SK-N-MC (cell line): ENCODE measurements at regions not wholly inside any gene's neighbourhood (a gene's known extent, or its start where the extent isn't known, plus 50 kb on each side); places are given as distances from the start of the nearest gene placed in this dataset.
A peak's percentile ranks its signal among the peaks of the same experiment; 100 is the strongest.

Experiments
- DNase-seq: peaks from one replicate; pipeline ENCODE4 v3.0.0-alpha.2; 2011; ENCODE audit warnings: low read depth, low spot score
- H3K27ac ChIP-seq: fragments of 200-600 bp; sonication (generic); 2 replicates; pipeline ENCODE4 v1.5.1; 2016; ENCODE audit warnings: mixed run types
- H3K36me3 ChIP-seq: fragments of 200-600 bp; sonication (generic); 2 replicates; pipeline ENCODE4 v1.6.1; 2017; ENCODE audit warnings: antibody characterized with exemption, low read length, mixed read lengths; ENCODE audit not compliant: insufficient read depth
- H3K4me3 ChIP-seq: fragments of 200-600 bp; sonication (generic); 2 replicates; pipeline ENCODE4 v1.5.1; 2016
- H3K9ac ChIP-seq: fragments of 200-600 bp; sonication (generic); 2 replicates; pipeline ENCODE4 v1.8.0; 2017; ENCODE audit warnings: mixed run types, mixed read lengths; ENCODE audit not compliant: insufficient read length
- H3K9me3 ChIP-seq: fragments of 200-600 bp; sonication (generic); 2 replicates; pipeline ENCODE4 v1.6.1; 2017; ENCODE audit warnings: low read depth, mild to moderate bottlenecking, antibody characterized with exemption, low read length, moderate library complexity, mixed read lengths
- EZH2 ChIP-seq: fragments of 200-600 bp; sonication (generic); IDR thresholded peaks from one replicate; pipeline ENCODE4 v1.6.1; 2017; ENCODE audit warnings: antibody characterized with exemption
- FOXP2 ChIP-seq: optimal IDR thresholded peaks from 2 replicates; pipeline ENCODE3; 2011; ENCODE audit warnings: mild to moderate bottlenecking, moderate library complexity; ENCODE audit not compliant: insufficient read depth; ENCODE audit errors: extremely low read length, control extremely low read depth
- POLR2AphosphoS5 ChIP-seq: IDR thresholded peaks from 2 replicates; pipeline ENCODE4 v1.6.1; 2012; ENCODE audit warnings: mild to moderate bottlenecking, low read depth, low read length, borderline replicate concordance

DNA sequence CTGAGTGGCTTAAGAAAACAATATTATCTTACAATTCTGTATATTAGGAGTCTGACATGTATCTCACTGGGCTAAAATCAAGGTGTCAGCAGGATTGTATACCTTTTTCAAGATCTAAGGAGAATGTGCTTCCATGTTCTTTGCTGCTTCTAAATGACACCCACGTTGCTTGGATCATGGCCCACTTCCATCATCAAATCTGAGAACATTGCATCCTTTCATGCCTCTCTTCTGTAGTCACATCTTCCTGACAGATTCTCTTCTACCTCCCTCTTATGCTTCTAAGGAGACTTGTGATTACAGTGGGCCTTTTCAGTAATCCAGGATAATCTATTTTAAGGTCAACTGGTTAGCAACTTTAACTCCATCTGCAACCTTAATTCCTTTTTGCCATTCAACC lies 499.4 kb downstream of the FAM181B start:
- no peak for DNase-seq
- no peak overlapping the region for H3K9ac ChIP-seq
- H3K9me3 ChIP-seq = no peaks in the 10 kb centered on the region
- no peak overlapping the region for H3K4me3 ChIP-seq
- TF ChIP-seq EZH2 = no peak
- TF ChIP-seq POLR2AphosphoS5 = no peak
- TF ChIP-seq FOXP2 = no peak
- H3K36me3 ChIP-seq = no peaks in the 10 kb centered on the region
- H3K27ac ChIP-seq = no peak overlapping the region

DNA sequence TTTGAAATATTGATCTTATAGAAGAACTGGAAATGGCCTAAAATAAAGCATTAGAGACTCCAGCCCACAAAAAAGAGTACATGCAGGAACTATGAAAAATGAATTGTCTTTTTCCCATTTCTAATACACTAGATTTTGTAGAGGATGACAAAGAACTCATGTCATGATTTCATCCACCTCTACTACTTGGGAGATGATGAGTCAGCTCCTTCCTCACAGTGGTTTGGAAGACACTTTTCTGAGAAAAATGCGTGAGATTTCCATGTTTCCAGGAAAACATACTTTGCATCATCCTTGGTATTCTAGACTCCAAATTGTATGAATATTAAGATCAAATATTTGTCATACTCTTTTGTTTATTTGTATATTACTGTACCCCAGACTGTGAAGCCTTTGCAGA lies 500.5 kb downstream of the FAM181B start:
- TF ChIP-seq POLR2AphosphoS5 (no peak), EZH2 (no peak), FOXP2 (no peak)
- DNase-seq = no peak
- Histone ChIP-seq H3K36me3 (no peaks in the 10 kb centered on the region), H3K27ac (no peak overlapping the region), H3K9me3 (no peaks in the 10 kb centered on the region), H3K4me3 (no peak overlapping the region), H3K9ac (no peak overlapping the region)

DNA sequence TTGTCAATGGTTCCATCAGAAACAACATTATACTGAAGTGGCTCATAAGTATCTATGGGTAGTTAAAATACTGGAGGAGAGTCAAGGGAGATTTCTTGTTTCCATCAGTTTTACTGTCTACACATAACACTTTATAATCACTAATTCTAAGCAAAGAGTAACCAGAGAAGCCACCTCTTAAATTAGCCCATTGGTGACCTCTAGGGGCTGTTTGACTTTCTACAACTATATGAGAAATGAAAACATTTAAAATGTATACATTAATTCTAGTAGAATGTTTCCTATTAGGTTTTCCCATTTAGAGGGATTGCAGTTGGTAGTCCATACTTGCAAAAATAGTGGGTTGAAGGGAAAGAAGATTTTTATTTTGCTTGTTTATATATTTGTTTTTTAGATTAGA lies 504.3 kb downstream of the FAM181B start:
- TF ChIP-seq FOXP2 (no peak), POLR2AphosphoS5 (no peak), EZH2 (no peak)
- Histone ChIP-seq H3K27ac (no peak overlapping the region), H3K36me3 (no peaks in the 10 kb centered on the region), H3K4me3 (no peak overlapping the region), H3K9me3 (no peaks in the 10 kb centered on the region), H3K9ac (no peak overlapping the region)
- peak; percentile 26 for DNase-seq

GRCh38 chr11:82225930-82226329 lies 507.7 kb downstream of the FAM181B start:
- no peak overlapping the region for H3K27ac ChIP-seq
- no peak for DNase-seq
- no peak overlapping the region for H3K4me3 ChIP-seq
- no peak for TF ChIP-seq FOXP2
- TF ChIP-seq EZH2 = no peak
- H3K36me3 ChIP-seq = no peaks in the 10 kb centered on the region
- no peak overlapping the region for H3K9ac ChIP-seq
- no peaks in the 10 kb centered on the region for H3K9me3 ChIP-seq

- H3K27ac ChIP-seq = no peak overlapping the region
- DNase-seq = no peak
- H3K36me3 ChIP-seq = no peaks in the 10 kb centered on the region
- no peak for TF ChIP-seq EZH2
- no peak for TF ChIP-seq FOXP2
- TF ChIP-seq POLR2AphosphoS5 = no peak
- H3K9me3 ChIP-seq = no peaks in the 10 kb centered on the region
- H3K9ac ChIP-seq = no peak overlapping the region
- H3K4me3 ChIP-seq = no peak overlapping the region
Observed at GRCh38 chr11:82225502-82225901, 508.2 kb downstream of the FAM181B start.

- Histone ChIP-seq H3K27ac (no peak overlapping the region), H3K36me3 (no peaks in the 10 kb centered on the region), H3K9ac (no peak overlapping the region), H3K9me3 (no peaks in the 10 kb centered on the region), H3K4me3 (no peak overlapping the region)
- no peak for DNase-seq
- TF ChIP-seq FOXP2 (no peak), POLR2AphosphoS5 (no peak), EZH2 (no peak)
Observed at GRCh38 chr11:82216927-82217570, 516.6 kb downstream of the FAM181B start.

DNA sequence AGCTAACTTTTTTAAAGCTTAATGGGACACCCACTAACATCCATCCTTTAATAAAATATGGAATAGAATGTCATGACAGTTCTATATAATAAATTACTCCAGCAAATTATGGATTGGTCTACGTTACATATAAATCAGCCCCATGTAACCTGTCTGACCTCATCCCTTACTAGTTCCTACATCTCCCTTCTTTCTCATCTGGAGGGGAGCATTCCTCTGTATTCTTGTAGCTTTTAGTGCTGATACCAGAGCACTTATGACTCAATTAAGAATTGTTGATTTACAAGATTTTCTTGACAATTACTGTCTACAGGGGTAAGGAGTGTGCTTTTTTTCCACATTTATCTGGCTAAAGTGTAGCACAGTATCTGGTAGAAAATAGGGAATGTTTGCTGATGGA lies 523.7 kb downstream of the FAM181B start:
- Histone ChIP-seq H3K27ac (no peak overlapping the region), H3K36me3 (no peaks in the 10 kb centered on the region), H3K4me3 (no peak overlapping the region), H3K9ac (no peak overlapping the region), H3K9me3 (no peaks in the 10 kb centered on the region)
- DNase-seq = no peak
- no peak for TF ChIP-seq EZH2
- TF ChIP-seq FOXP2 = no peak
- no peak for TF ChIP-seq POLR2AphosphoS5

DNA sequence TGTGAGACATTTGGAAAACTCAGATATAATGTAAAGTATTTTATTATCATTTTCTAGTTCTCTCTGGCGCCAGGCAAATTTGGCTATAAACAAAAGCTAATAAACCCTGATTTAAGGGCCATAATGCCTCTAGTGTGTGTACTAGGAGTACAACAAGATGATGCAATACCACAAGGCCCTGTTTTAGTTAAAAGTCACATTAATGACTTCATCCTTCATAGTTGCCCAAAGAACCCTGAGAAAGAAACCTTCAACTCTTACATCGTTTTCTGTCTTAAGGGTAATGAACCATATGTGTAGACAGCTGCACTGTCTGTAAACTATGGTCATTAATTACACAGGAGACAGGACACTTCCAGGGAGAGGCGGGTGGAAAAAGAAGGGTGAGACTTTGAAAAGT lies 538.4 kb downstream of the FAM181B start:
- no peak for DNase-seq
- Histone ChIP-seq H3K27ac (no peak overlapping the region), H3K9me3 (no peaks in the 10 kb centered on the region), H3K9ac (no peak overlapping the region), H3K4me3 (no peak overlapping the region), H3K36me3 (no peaks in the 10 kb centered on the region)
- TF ChIP-seq FOXP2 (no peak), EZH2 (no peak), POLR2AphosphoS5 (no peak)

DNA sequence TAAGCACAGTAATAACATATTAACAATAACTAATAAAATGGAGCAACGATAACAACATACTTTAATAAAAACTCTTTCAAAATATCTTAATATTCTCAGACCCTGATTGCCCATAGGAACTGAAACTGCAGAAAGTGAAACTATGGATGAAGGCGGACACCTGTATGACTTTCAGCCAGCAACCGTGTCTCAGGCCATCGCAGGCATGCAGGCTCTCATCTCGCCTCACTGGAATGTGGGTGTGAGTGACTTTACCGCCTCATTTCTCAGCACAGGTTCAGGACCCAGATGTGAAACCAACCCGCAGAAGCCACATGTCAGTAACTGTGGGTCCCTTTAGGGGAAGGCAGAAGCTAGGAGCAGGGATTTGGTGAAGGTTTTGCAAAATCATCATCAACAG lies 539.1 kb downstream of the FAM181B start:
- H3K27ac ChIP-seq = no peak overlapping the region
- no peak overlapping the region for H3K4me3 ChIP-seq
- H3K9ac ChIP-seq = no peak overlapping the region
- no peaks in the 10 kb centered on the region for H3K36me3 ChIP-seq
- DNase-seq = no peak
- TF ChIP-seq FOXP2 (no peak), EZH2 (no peak), POLR2AphosphoS5 (no peak)
- no peaks in the 10 kb centered on the region for H3K9me3 ChIP-seq
